SU-DHL-6 (cell line): ENCODE measurements at regions not wholly inside any gene's neighbourhood (a gene's known extent, or its start where the extent isn't known, plus 50 kb on each side); places are given as distances from the start of the nearest gene placed in this dataset.

ENCODE experiments used
- EZH2phosphoT487 ChIP-seq: fragments of 200-600 bp; sonication (generic), shearing (Covaris generic); conservative IDR thresholded peaks from 2 replicates; pipeline ENCODE4 v1.6.1; 2018; ENCODE audit warnings: mild to moderate bottlenecking, antibody characterized with exemption, low read length, moderate library complexity, mixed read lengths
- TF ChIP-seq, protein P1 (sequence below): fragments of 200-600 bp; sonication (generic); IDR thresholded peaks from one replicate; pipeline ENCODE4 v1.5.1; 2017; ENCODE audit warnings: antibody characterized with exemption, mild to moderate bottlenecking, low read length, moderate library complexity; ENCODE audit not compliant: insufficient read depth, poor library complexity, severe bottlenecking

DNA sequence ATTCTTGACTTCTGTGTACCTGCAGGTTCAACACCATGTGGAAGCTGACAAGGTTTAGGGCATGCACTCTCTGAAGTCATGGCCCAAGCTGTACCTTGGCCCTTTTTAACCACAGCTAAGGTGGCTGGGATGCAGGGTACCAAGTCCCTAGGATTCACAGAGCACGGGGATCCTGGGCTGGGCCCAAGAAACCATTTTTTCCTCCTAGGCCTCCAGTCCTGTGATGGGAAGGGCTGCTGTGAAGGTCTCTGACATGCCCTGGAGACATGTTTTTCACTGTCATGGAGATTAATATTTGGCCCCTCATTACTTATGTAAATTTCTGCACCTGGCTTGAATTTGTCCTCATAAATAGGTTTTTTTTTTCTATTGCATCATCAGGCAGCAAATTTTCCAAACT, 937.5 kb upstream of the ROBO1 start:
- TF ChIP-seq, protein P1, sequence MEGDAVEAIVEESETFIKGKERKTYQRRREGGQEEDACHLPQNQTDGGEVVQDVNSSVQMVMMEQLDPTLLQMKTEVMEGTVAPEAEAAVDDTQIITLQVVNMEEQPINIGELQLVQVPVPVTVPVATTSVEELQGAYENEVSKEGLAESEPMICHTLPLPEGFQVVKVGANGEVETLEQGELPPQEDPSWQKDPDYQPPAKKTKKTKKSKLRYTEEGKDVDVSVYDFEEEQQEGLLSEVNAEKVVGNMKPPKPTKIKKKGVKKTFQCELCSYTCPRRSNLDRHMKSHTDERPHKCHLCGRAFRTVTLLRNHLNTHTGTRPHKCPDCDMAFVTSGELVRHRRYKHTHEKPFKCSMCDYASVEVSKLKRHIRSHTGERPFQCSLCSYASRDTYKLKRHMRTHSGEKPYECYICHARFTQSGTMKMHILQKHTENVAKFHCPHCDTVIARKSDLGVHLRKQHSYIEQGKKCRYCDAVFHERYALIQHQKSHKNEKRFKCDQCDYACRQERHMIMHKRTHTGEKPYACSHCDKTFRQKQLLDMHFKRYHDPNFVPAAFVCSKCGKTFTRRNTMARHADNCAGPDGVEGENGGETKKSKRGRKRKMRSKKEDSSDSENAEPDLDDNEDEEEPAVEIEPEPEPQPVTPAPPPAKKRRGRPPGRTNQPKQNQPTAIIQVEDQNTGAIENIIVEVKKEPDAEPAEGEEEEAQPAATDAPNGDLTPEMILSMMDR = no peak
- TF ChIP-seq EZH2phosphoT487 = no peak
